Hepatocyte (in vitro differentiated cells): ENCODE measurements at regions not wholly inside any gene's neighbourhood (a gene's known extent, or its start where the extent isn't known, plus 50 kb on each side); places are given as distances from the start of the nearest gene placed in this dataset.
A peak's percentile ranks its signal among the peaks of the same experiment; 100 is the strongest.

Experiments
- DNase-seq: peaks from one replicate; pipeline ENCODE4 v3.0.0-alpha.2; 2016; ENCODE audit warnings: low spot score
- H2AFZ ChIP-seq: fragments of 200-600 bp; sonication (generic); 2 replicates; pipeline ENCODE4 v1.6.0; 2016; ENCODE audit warnings: antibody characterized with exemption, mild to moderate bottlenecking
- H3K27ac ChIP-seq: fragments of 200-600 bp; sonication (generic); 2 replicates; pipeline ENCODE4 v1.5.1; 2016; ENCODE audit warnings: mild to moderate bottlenecking
- H3K27me3 ChIP-seq: fragments of 200-600 bp; sonication (generic); 2 replicates; pipeline ENCODE4 v1.6.1; 2016
- H3K36me3 ChIP-seq: fragments of 200-600 bp; sonication (generic); replicated peaks from 2 replicates; pipeline ENCODE4 v1.5.1; 2016; ENCODE audit warnings: low read depth; ENCODE audit not compliant: insufficient read depth
- H3K4me1 ChIP-seq: fragments of 200-600 bp; sonication (generic); 2 replicates; pipeline ENCODE4 v1.5.1; 2016; ENCODE audit warnings: mild to moderate bottlenecking, moderate library complexity; ENCODE audit not compliant: insufficient read depth
- H3K4me2 ChIP-seq: fragments of 200-600 bp; sonication (generic); 2 replicates; pipeline ENCODE4 v1.6.0; 2016
- H3K4me3 ChIP-seq: fragments of 200-600 bp; sonication (generic); 2 replicates; pipeline ENCODE4 v1.5.1; 2016; ENCODE audit warnings: mild to moderate bottlenecking
- H3K79me2 ChIP-seq: fragments of 200-600 bp; sonication (generic); 2 replicates; pipeline ENCODE4 v1.6.0; 2017; ENCODE audit warnings: mild to moderate bottlenecking
- H3K9me2 ChIP-seq: fragments of 200-600 bp; sonication (generic); replicated peaks from 2 replicates; pipeline ENCODE4 v1.6.0; 2017; ENCODE audit warnings: mild to moderate bottlenecking; ENCODE audit not compliant: insufficient read depth
- H3K9me3 ChIP-seq: fragments of 200-600 bp; sonication (generic); 2 replicates; pipeline ENCODE4 v1.5.1; 2016; ENCODE audit warnings: low read depth, mild to moderate bottlenecking
- H4K20me1 ChIP-seq: fragments of 200-600 bp; sonication (generic); 2 replicates; pipeline ENCODE4 v1.6.0; 2016; ENCODE audit warnings: mild to moderate bottlenecking; ENCODE audit not compliant: insufficient read depth, poor library complexity, severe bottlenecking
- EZH2 ChIP-seq: fragments of 200-600 bp; sonication (generic); IDR thresholded peaks from 2 replicates; pipeline ENCODE4 v1.6.1; 2016; ENCODE audit warnings: antibody characterized with exemption, mild to moderate bottlenecking, borderline replicate concordance
- EZH2phosphoT487 ChIP-seq: fragments of 200-600 bp; sonication (generic); IDR thresholded peaks from one replicate; pipeline ENCODE4 v1.6.1; 2018; ENCODE audit warnings: antibody characterized with exemption, mild to moderate bottlenecking, low read depth, moderate library complexity; ENCODE audit not compliant: unreplicated experiment, severe bottlenecking
- WGBS: methylation state at CpG from one replicate; pipeline ENCODE4 v1.1.6; 2016; ENCODE audit warnings: low lambda C conversion rate; ENCODE audit errors: missing lambda C conversion rate; 5-methylcytosine and 5-hydroxymethylcytosine counted together
- TF ChIP-seq, protein P1 (sequence below): fragments of 200-600 bp; sonication (generic); IDR thresholded peaks from 2 replicates; pipeline ENCODE4 v1.5.1; 2016; ENCODE audit warnings: antibody characterized with exemption, mild to moderate bottlenecking; ENCODE audit not compliant: poor library complexity

DNA sequence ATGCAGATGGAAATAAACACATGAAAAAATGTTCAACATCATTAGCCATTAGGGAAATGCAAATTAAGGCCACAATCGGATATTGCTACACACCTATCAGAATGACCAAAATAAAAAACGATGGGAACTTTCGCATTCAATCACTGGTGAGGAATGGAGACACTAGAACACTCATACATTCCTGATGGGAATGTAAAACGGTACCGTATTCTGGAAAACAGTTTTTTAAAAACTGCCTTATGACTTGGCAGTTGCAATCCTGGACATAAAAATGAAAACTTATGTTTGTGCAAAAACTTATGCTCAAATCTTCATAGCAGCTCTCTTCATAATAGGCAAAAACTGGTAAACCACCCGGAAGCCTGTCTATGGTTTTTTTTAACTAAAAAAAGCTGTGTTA, 146.0 kb downstream of the CEBPB start:
- H3K27me3 ChIP-seq: no peaks in the 10 kb centered on the region
- H2AFZ ChIP-seq: no peak overlapping the region
- H3K9me2 ChIP-seq: no peaks in the 10 kb centered on the region
- no peak for DNase-seq
- no peaks in the 10 kb centered on the region for H4K20me1 ChIP-seq
- H3K4me1 ChIP-seq: peaks cover 12% of the 10 kb centered on the region
- H3K4me2 ChIP-seq: no peak overlapping the region
- no peak overlapping the region for H3K4me3 ChIP-seq
- H3K79me2 ChIP-seq: no peaks in the 10 kb centered on the region
- H3K27ac ChIP-seq: no peak overlapping the region
- H3K36me3 ChIP-seq: no peaks in the 10 kb centered on the region
- H3K9me3 ChIP-seq: no peaks in the 10 kb centered on the region
- WGBS: 82% methylated on average over 6 of the region's 6 CpGs
- TF ChIP-seq EZH2 (no peak), EZH2phosphoT487 (no peak)
- TF ChIP-seq, protein P1, sequence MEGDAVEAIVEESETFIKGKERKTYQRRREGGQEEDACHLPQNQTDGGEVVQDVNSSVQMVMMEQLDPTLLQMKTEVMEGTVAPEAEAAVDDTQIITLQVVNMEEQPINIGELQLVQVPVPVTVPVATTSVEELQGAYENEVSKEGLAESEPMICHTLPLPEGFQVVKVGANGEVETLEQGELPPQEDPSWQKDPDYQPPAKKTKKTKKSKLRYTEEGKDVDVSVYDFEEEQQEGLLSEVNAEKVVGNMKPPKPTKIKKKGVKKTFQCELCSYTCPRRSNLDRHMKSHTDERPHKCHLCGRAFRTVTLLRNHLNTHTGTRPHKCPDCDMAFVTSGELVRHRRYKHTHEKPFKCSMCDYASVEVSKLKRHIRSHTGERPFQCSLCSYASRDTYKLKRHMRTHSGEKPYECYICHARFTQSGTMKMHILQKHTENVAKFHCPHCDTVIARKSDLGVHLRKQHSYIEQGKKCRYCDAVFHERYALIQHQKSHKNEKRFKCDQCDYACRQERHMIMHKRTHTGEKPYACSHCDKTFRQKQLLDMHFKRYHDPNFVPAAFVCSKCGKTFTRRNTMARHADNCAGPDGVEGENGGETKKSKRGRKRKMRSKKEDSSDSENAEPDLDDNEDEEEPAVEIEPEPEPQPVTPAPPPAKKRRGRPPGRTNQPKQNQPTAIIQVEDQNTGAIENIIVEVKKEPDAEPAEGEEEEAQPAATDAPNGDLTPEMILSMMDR: no peak

DNA sequence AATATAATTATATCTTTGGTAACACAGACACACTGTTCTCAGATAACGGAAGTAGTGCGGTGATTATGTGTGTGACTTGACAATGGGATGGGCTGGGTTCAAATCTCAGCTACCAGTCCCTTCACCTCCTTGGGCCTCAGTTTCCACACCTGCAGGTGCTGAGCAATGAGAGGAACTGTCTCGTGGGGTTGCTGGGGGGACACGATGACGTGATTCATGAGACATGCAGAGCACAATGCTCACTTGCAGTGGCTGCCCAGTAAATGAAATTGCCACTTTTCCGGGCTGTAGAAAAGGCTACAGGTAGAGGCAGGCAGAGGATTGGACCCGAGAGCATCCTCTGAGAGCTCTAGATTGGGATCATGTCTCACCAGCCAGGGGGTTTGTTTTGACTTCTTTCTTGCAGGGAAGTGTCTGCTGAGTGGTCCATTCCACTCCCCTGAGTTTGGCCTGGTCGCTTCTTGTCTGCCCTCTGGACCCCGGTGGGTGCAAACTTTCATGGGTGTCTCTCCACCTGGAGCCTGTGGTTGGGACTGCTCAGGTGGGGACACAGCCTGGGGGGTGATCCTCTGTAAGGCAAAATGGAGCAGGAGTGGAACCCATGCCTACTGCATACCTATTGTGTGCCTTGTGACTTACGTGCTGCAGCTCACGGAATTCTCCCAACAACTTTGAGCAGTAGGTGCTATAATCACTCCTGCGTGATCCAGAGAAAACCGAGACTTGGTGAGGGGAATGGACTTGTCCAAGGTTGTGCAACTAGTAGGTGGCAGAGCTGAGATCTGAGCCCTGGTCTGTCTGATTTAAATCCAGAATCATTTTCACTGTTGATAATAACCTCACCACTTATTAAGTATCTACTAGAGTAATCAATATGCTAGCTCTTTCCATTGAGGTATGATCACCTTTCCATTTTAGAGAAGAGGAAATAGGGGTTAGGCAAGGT, 147.2 kb downstream of the CEBPB start:
- no peak overlapping the region for H2AFZ ChIP-seq
- TF ChIP-seq EZH2phosphoT487: no peak
- TF ChIP-seq, protein P1: no peak
- TF ChIP-seq EZH2: no peak

DNA sequence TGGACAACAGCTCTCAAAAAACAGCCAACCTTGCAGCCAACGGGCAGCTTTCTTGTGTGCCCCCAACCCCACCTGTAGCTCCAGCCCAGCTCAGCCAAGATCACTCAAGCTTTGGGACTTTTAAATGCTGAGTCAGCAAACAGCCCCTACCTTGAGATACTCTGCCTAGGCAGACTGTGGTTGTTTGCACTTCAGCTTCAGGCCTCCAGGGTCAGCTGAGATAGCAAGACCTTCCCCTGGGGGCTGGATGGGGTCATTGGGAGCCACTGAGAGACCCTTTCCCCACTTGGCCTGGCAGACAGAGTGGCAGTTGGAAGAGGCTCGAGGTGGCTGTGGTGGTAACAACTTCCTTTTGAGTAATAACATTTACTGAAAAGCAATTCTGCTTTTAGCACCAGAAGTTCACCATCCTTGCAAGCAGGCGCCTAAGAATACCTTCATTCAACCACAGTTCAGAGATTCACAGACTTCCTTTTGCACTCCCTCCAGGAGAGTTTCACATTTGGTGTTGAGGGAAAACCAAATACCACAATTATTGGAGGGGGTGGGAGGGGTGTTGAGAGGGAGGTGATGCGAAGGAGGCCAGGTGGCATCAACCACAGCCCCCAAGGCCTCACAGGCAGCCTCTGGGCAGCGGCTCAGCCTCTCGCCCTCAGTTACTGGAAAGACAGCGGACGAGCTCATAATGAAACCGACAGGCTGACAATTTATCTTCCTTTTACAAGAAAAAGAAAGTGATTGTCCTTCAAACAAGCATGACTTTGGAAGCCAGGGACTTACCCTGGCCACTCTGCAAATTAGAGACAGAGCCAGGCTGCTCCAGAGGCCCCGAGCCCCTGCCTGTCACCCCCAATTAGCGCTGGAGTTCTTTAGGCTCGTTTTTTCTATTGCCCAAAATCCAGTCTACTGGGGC, 148.1 kb downstream of the CEBPB start:
- WGBS: 53% methylated on average over 12 of the region's 12 CpGs
- no peak overlapping the region for H2AFZ ChIP-seq
- peak overlapping the region; percentile 34 for H3K4me2 ChIP-seq
- H3K36me3 ChIP-seq: no peaks in the 10 kb centered on the region
- peaks cover 12% of the 10 kb centered on the region for H3K4me1 ChIP-seq
- no peaks in the 10 kb centered on the region for H4K20me1 ChIP-seq
- no peak overlapping the region for H3K4me3 ChIP-seq
- no peak for DNase-seq
- no peaks in the 10 kb centered on the region for H3K79me2 ChIP-seq
- no peaks in the 10 kb centered on the region for H3K9me2 ChIP-seq
- no peaks in the 10 kb centered on the region for H3K9me3 ChIP-seq
- peak overlapping the region; percentile 16 for H3K27ac ChIP-seq
- TF ChIP-seq EZH2phosphoT487 (no peak), EZH2 (no peak)
- TF ChIP-seq, protein P1: no peak
- H3K27me3 ChIP-seq: no peaks in the 10 kb centered on the region

More for the DNA sequence above, 147.2 kb downstream of the CEBPB start:
- DNase-seq: no peak
- H3K4me3 ChIP-seq: no peak overlapping the region
- no peaks in the 10 kb centered on the region for H4K20me1 ChIP-seq
- no peaks in the 10 kb centered on the region for H3K9me2 ChIP-seq
- no peaks in the 10 kb centered on the region for H3K79me2 ChIP-seq
- no peak overlapping the region for H3K27ac ChIP-seq
- no peaks in the 10 kb centered on the region for H3K27me3 ChIP-seq
- H3K4me2 ChIP-seq: no peak overlapping the region
- WGBS: 90% methylated on average over 13 of the region's 13 CpGs
- peaks cover 12% of the 10 kb centered on the region for H3K4me1 ChIP-seq
- no peaks in the 10 kb centered on the region for H3K36me3 ChIP-seq
- no peaks in the 10 kb centered on the region for H3K9me3 ChIP-seq
